HEK293 (cell line): ENCODE measurements at regions not wholly inside any gene's neighbourhood (a gene's known extent, or its start where the extent isn't known, plus 50 kb on each side); places are given as distances from the start of the nearest gene placed in this dataset.

Source experiments
- ZNF830 ChIP-seq: fragments of 450-650 bp; IDR thresholded peaks from 2 replicates; pipeline ENCODE4 v1.5.0; 2018; ENCODE audit warnings: missing biosample characterization, missing genetic modification characterization, low read depth, mild to moderate bottlenecking, moderate library complexity
- TF ChIP-seq, protein P1 (sequence below): fragments of 450-650 bp; formaldehyde crosslinking; IDR thresholded peaks from 2 replicates; pipeline ENCODE4 v1.5.1; 2016; ENCODE audit warnings: missing biosample characterization, missing genetic modification characterization
- TF ChIP-seq, protein P2 (sequence below): sonication (generic); formaldehyde crosslinking; IDR thresholded peaks from 2 replicates; pipeline ENCODE4 v1.8.1; 2022; ENCODE audit warnings: mild to moderate bottlenecking, moderate library complexity, missing genetic modification reagents
- TF ChIP-seq, protein P3 (sequence below): fragments of 450-650 bp; formaldehyde crosslinking; IDR thresholded peaks from 2 replicates; pipeline ENCODE4 v1.5.1; 2016; ENCODE audit warnings: missing biosample characterization, missing genetic modification characterization

GRCh38 chr5:56557198-56557597, 258.2 kb upstream of the MAP3K1 start:
- TF ChIP-seq, protein P1, sequence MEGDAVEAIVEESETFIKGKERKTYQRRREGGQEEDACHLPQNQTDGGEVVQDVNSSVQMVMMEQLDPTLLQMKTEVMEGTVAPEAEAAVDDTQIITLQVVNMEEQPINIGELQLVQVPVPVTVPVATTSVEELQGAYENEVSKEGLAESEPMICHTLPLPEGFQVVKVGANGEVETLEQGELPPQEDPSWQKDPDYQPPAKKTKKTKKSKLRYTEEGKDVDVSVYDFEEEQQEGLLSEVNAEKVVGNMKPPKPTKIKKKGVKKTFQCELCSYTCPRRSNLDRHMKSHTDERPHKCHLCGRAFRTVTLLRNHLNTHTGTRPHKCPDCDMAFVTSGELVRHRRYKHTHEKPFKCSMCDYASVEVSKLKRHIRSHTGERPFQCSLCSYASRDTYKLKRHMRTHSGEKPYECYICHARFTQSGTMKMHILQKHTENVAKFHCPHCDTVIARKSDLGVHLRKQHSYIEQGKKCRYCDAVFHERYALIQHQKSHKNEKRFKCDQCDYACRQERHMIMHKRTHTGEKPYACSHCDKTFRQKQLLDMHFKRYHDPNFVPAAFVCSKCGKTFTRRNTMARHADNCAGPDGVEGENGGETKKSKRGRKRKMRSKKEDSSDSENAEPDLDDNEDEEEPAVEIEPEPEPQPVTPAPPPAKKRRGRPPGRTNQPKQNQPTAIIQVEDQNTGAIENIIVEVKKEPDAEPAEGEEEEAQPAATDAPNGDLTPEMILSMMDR (tag by site-specific recombination): no peak
- TF ChIP-seq ZNF830 (tag by site-specific recombination): no peak
- TF ChIP-seq, protein P2, sequence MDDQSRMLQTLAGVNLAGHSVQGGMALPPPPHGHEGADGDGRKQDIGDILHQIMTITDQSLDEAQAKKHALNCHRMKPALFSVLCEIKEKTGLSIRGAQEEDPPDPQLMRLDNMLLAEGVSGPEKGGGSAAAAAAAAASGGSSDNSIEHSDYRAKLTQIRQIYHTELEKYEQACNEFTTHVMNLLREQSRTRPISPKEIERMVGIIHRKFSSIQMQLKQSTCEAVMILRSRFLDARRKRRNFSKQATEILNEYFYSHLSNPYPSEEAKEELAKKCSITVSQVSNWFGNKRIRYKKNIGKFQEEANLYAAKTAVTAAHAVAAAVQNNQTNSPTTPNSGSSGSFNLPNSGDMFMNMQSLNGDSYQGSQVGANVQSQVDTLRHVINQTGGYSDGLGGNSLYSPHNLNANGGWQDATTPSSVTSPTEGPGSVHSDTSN (CRISPR knock-in tag): no peak
- TF ChIP-seq, protein P3, sequence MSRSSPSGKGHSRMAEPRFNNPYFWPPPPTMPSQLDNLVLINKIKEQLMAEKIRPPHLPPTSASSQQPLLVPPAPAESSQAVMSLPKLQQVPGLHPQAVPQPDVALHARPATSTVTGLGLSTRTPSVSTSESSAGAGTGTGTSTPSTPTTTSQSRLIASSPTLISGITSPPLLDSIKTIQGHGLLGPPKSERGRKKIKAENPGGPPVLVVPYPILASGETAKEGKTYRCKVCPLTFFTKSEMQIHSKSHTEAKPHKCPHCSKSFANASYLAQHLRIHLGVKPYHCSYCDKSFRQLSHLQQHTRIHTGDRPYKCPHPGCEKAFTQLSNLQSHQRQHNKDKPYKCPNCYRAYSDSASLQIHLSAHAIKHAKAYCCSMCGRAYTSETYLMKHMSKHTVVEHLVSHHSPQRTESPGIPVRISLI: no peak
